ENCODE measurements at regions not wholly inside any gene's neighbourhood (a gene's known extent, or its start where the extent isn't known, plus 50 kb on each side); places are given as distances from the start of the nearest gene placed in this dataset.

GRCh38 chr1:221987860-221988520 lies 246.1 kb upstream of the DUSP10 start:
- TF ChIP-seq CTCF (IDR thresholded peaks at IDR 0.05; ENCODE audit: low read length), result no peak
- TF ChIP-seq EZH2phosphoT487 (IDR thresholded peaks at IDR 0.05; ENCODE audit: low read length), result no peak
